Ectodermal cell (in vitro differentiated cells): ENCODE measurements at regions not wholly inside any gene's neighbourhood (a gene's known extent, or its start where the extent isn't known, plus 50 kb on each side); places are given as distances from the start of the nearest gene placed in this dataset.

Experiments
- H3K27ac ChIP-seq: 2 replicates; pipeline ENCODE4 v1.7.0; 2013; ENCODE audit warnings: mild to moderate bottlenecking, low read depth, low read length; ENCODE audit not compliant: insufficient read depth, poor library complexity, severe bottlenecking
- H3K27me3 ChIP-seq: 2 replicates; pipeline ENCODE4 v1.7.0; 2013; ENCODE audit warnings: mild to moderate bottlenecking, low read length; ENCODE audit not compliant: insufficient read depth, control insufficient read depth, poor library complexity, severe bottlenecking
- H3K36me3 ChIP-seq: one replicate; pipeline ENCODE4 v1.7.0; 2013; ENCODE audit warnings: low read length; ENCODE audit not compliant: control insufficient read depth, insufficient read depth
- H3K4me1 ChIP-seq: one replicate; pipeline ENCODE4 v1.7.0; 2013; ENCODE audit warnings: low read length; ENCODE audit not compliant: control insufficient read depth, insufficient read depth
- H3K4me3 ChIP-seq: 2 replicates; pipeline ENCODE4 v1.7.0; 2013; ENCODE audit warnings: low read depth, low read length, control low read depth; ENCODE audit not compliant: insufficient read depth
- H3K9me3 ChIP-seq: 2 replicates; pipeline ENCODE4 v1.7.0; 2013; ENCODE audit warnings: mild to moderate bottlenecking, low read length, moderate library complexity; ENCODE audit not compliant: control insufficient read depth
- WGBS, 2 experiments: methylation state at CpG; one replicate each; pipeline ENCODE4 v1.1.7; 2013; ENCODE audit warnings: missing lambda C conversion rate in 2 of 2; 5-methylcytosine and 5-hydroxymethylcytosine counted together

GRCh38 chr18:56470406-56471351 lies 167.7 kb downstream of the TXNL1 start:
- Histone ChIP-seq H3K27me3 (no peaks in the 10 kb centered on the region), H3K27ac (no peak overlapping the region), H3K4me3 (no peak overlapping the region), H3K9me3 (no peaks in the 10 kb centered on the region), H3K36me3 (no peaks in the 10 kb centered on the region), H3K4me1 (no peaks in the 10 kb centered on the region)
- WGBS, 2 experiments: 89 to 90% methylated on average over 5 of the region's 5 CpGs

GRCh38 chr18:56469582-56469981 lies 168.8 kb downstream of the TXNL1 start:
- no peaks in the 10 kb centered on the region for H3K4me1 ChIP-seq
- no peaks in the 10 kb centered on the region for H3K27me3 ChIP-seq
- no peak overlapping the region for H3K4me3 ChIP-seq
- H3K27ac ChIP-seq: no peak overlapping the region
- 88 to 94% methylated on average over 4 of the region's 4 CpGs for WGBS, 2 experiments
- no peaks in the 10 kb centered on the region for H3K36me3 ChIP-seq
- no peaks in the 10 kb centered on the region for H3K9me3 ChIP-seq

- no peaks in the 10 kb centered on the region for H3K27me3 ChIP-seq
- H3K36me3 ChIP-seq: no peaks in the 10 kb centered on the region
- no peak overlapping the region for H3K4me3 ChIP-seq
- H3K4me1 ChIP-seq: no peaks in the 10 kb centered on the region
- H3K27ac ChIP-seq: no peak overlapping the region
- 100% methylated on average over 1 of the region's 1 CpG; no CpG with 5 or more reads in 1 of the 2 experiments for WGBS, 2 experiments
- no peaks in the 10 kb centered on the region for H3K9me3 ChIP-seq
Measured at GRCh38 chr18:56468396-56468795, 170.0 kb downstream of the TXNL1 start.

GRCh38 chr18:56462276-56462675 lies 176.1 kb downstream of the TXNL1 start:
- Histone ChIP-seq H3K36me3 (no peaks in the 10 kb centered on the region), H3K4me3 (no peak overlapping the region)
- WGBS, 2 experiments: 90 to 93% methylated on average over 1 of the region's 1 CpG

GRCh38 chr18:56461151-56461550 lies 177.2 kb downstream of the TXNL1 start:
- Histone ChIP-seq H3K4me1 (no peaks in the 10 kb centered on the region), H3K27me3 (no peaks in the 10 kb centered on the region), H3K36me3 (no peaks in the 10 kb centered on the region), H3K27ac (no peak overlapping the region), H3K9me3 (no peaks in the 10 kb centered on the region), H3K4me3 (no peak overlapping the region)
- 93 to 94% methylated on average over 1 of the region's 1 CpG for WGBS, 2 experiments

More at GRCh38 chr18:56462276-56462675, 176.1 kb downstream of the TXNL1 start:
- no peaks in the 10 kb centered on the region for H3K4me1 ChIP-seq
- H3K9me3 ChIP-seq: no peaks in the 10 kb centered on the region
- H3K27me3 ChIP-seq: no peaks in the 10 kb centered on the region
- no peak overlapping the region for H3K27ac ChIP-seq

GRCh38 chr18:56460581-56460980 lies 177.8 kb downstream of the TXNL1 start:
- Histone ChIP-seq H3K27ac (no peak overlapping the region), H3K4me3 (no peak overlapping the region), H3K27me3 (no peaks in the 10 kb centered on the region), H3K36me3 (no peaks in the 10 kb centered on the region), H3K9me3 (no peaks in the 10 kb centered on the region), H3K4me1 (no peaks in the 10 kb centered on the region)
- WGBS, 2 experiments: 87 to 91% methylated on average over 3 of the region's 3 CpGs

GRCh38 chr18:56458770-56459712 lies 179.4 kb downstream of the TXNL1 start:
- Histone ChIP-seq H3K27me3 (no peaks in the 10 kb centered on the region), H3K36me3 (no peaks in the 10 kb centered on the region), H3K4me1 (no peaks in the 10 kb centered on the region), H3K27ac (no peak overlapping the region), H3K9me3 (no peaks in the 10 kb centered on the region), H3K4me3 (no peak overlapping the region)
- 92 to 96% methylated on average over 13 of the region's 13 CpGs for WGBS, 2 experiments

GRCh38 chr18:56455874-56456273 lies 182.5 kb downstream of the TXNL1 start:
- Histone ChIP-seq H3K27ac (no peak overlapping the region), H3K9me3 (no peaks in the 10 kb centered on the region), H3K4me1 (no peaks in the 10 kb centered on the region), H3K27me3 (no peaks in the 10 kb centered on the region), H3K4me3 (no peak overlapping the region), H3K36me3 (no peaks in the 10 kb centered on the region)
- 100% methylated on average over 2 of the region's 2 CpGs; no CpG with 5 or more reads in 1 of the 2 experiments for WGBS, 2 experiments

- Histone ChIP-seq H3K4me1 (no peaks in the 10 kb centered on the region), H3K4me3 (no peak overlapping the region), H3K36me3 (no peaks in the 10 kb centered on the region), H3K27me3 (no peaks in the 10 kb centered on the region), H3K27ac (no peak overlapping the region), H3K9me3 (no peaks in the 10 kb centered on the region)
- WGBS, 2 experiments: 85 to 96% methylated on average over 2 of the region's 2 CpGs
Measured at GRCh38 chr18:56455141-56455540, 183.3 kb downstream of the TXNL1 start.

- Histone ChIP-seq H3K9me3 (no peaks in the 10 kb centered on the region), H3K4me1 (no peaks in the 10 kb centered on the region), H3K36me3 (no peaks in the 10 kb centered on the region), H3K27ac (no peak overlapping the region), H3K4me3 (no peak overlapping the region), H3K27me3 (no peaks in the 10 kb centered on the region)
- WGBS, 2 experiments: 47 to 52% methylated on average over 3 of the region's 3 CpGs
Measured at GRCh38 chr18:56453631-56454030, 184.8 kb downstream of the TXNL1 start.
